SK-N-SH treated with all-trans-retinoic acid at 6 μM for 48 hours (cell line): ENCODE measurements at regions not wholly inside any gene's neighbourhood (a gene's known extent, or its start where the extent isn't known, plus 50 kb on each side); places are given as distances from the start of the nearest gene placed in this dataset.

Experiments
- ATAC-seq: fragments of 200-7000 bp; cut with Tn5 transposase; 3 replicates; pipeline ENCODE4 v1.9.1; 2020; ENCODE audit warnings: mild to moderate bottlenecking, moderate library complexity
- ARNTL ChIP-seq: fragments of 450-650 bp; formaldehyde crosslinking; IDR thresholded peaks from 2 replicates; pipeline ENCODE4 v1.5.0; 2020; ENCODE audit warnings: low read depth, mild to moderate bottlenecking, moderate library complexity, borderline replicate concordance
- BACH2 ChIP-seq: fragments of 250-450 bp; sonication (Bioruptor Pico); IDR thresholded peaks from 2 replicates; pipeline ENCODE4 v1.9.0; 2021; ENCODE audit warnings: mild to moderate bottlenecking, borderline replicate concordance
- CSDC2 ChIP-seq: fragments of 250-450 bp; sonication (Bioruptor Pico); IDR thresholded peaks from 2 replicates; pipeline ENCODE4 v1.5.0; 2020; ENCODE audit warnings: mild to moderate bottlenecking, moderate library complexity
- ESRRG ChIP-seq: fragments of 250-450 bp; sonication (Bioruptor Pico); IDR thresholded peaks from 2 replicates; pipeline ENCODE4 v1.6.1; 2021; ENCODE audit warnings: mild to moderate bottlenecking
- ISL1 ChIP-seq: fragments of 250-450 bp; sonication (Bioruptor Pico); IDR thresholded peaks from 2 replicates; pipeline ENCODE4 v2.1.2; 2022; ENCODE audit warnings: mild to moderate bottlenecking, moderate library complexity
- OSR1 ChIP-seq: fragments of 250-450 bp; sonication (Bioruptor Pico); IDR thresholded peaks from 2 replicates; pipeline ENCODE4 v1.8.0; 2022; ENCODE audit warnings: moderate library complexity, mild to moderate bottlenecking, inconsistent platforms
- PPARA ChIP-seq: fragments of 250-450 bp; sonication (Bioruptor Pico); IDR thresholded peaks from 2 replicates; pipeline ENCODE4 v1.5.0; 2020; ENCODE audit warnings: mild to moderate bottlenecking, borderline replicate concordance
- RARB ChIP-seq: fragments of 250-450 bp; sonication (Bioruptor Pico); IDR thresholded peaks from 2 replicates; pipeline ENCODE4 v1.8.0; 2021; ENCODE audit warnings: mild to moderate bottlenecking, moderate library complexity
- SNAI2 ChIP-seq: fragments of 250-450 bp; sonication (Bioruptor Pico); IDR thresholded peaks from 2 replicates; pipeline ENCODE4 v1.5.0; 2020; ENCODE audit warnings: mild to moderate bottlenecking, moderate library complexity
- TCF4 ChIP-seq: fragments of 250-450 bp; sonication (Bioruptor Pico); IDR thresholded peaks from 2 replicates; pipeline ENCODE4 v1.8.0; 2021; ENCODE audit warnings: mild to moderate bottlenecking, moderate library complexity, borderline replicate concordance
- TOX ChIP-seq: fragments of 250-450 bp; sonication (Bioruptor Pico); IDR thresholded peaks from 2 replicates; pipeline ENCODE4 v1.8.0; 2021; ENCODE audit warnings: mild to moderate bottlenecking, moderate library complexity, borderline replicate concordance
- ZC3H10 ChIP-seq: fragments of 250-450 bp; sonication (Bioruptor Pico); IDR thresholded peaks from 2 replicates; pipeline ENCODE4 v1.5.1; 2021; ENCODE audit warnings: mild to moderate bottlenecking, moderate library complexity
- ZFP3 ChIP-seq: fragments of 250-450 bp; sonication (Bioruptor Pico); IDR thresholded peaks from 2 replicates; pipeline ENCODE4 v1.5.0; 2020; ENCODE audit warnings: mild to moderate bottlenecking, moderate library complexity
- ZFP30 ChIP-seq: fragments of 450-650 bp; formaldehyde crosslinking; IDR thresholded peaks from 2 replicates; pipeline ENCODE4 v1.5.0; 2022; ENCODE audit warnings: mild to moderate bottlenecking, moderate library complexity
- ZNF565 ChIP-seq: fragments of 450-650 bp; formaldehyde crosslinking; conservative IDR thresholded peaks from 2 replicates; pipeline ENCODE4 v1.5.0; 2020; ENCODE audit warnings: low read depth, mild to moderate bottlenecking, moderate library complexity
- ZNF70 ChIP-seq: fragments of 450-650 bp; formaldehyde crosslinking; IDR thresholded peaks from 2 replicates; pipeline ENCODE4 v1.5.0; 2020; ENCODE audit warnings: mild to moderate bottlenecking, moderate library complexity
- ZNF8 ChIP-seq: fragments of 450-650 bp; formaldehyde crosslinking; IDR thresholded peaks from 2 replicates; pipeline ENCODE4 v1.5.0; 2020; ENCODE audit warnings: mild to moderate bottlenecking, moderate library complexity
- TF ChIP-seq, protein P1 (sequence below): fragments of 250-450 bp; sonication (Bioruptor Pico); IDR thresholded peaks from 2 replicates; pipeline ENCODE4 v1.5.1; 2021; ENCODE audit warnings: mild to moderate bottlenecking, moderate library complexity
- TF ChIP-seq, protein P2 (sequence below): fragments of 250-450 bp; sonication (Bioruptor Pico); IDR thresholded peaks from 2 replicates; pipeline ENCODE4 v1.5.1; 2020; ENCODE audit warnings: low read depth, mild to moderate bottlenecking, moderate library complexity
- TF ChIP-seq, protein P3 (sequence below): fragments of 250-450 bp; sonication (Bioruptor Pico); IDR thresholded peaks from 2 replicates; pipeline ENCODE4 v1.5.0; 2020; ENCODE audit warnings: mild to moderate bottlenecking, moderate library complexity
- TF ChIP-seq, protein P4 (sequence below): fragments of 250-450 bp; sonication (Bioruptor Pico); IDR thresholded peaks from 2 replicates; pipeline ENCODE4 v1.8.0; 2020; ENCODE audit warnings: mild to moderate bottlenecking, moderate library complexity, borderline replicate concordance
- TF ChIP-seq, protein P5 (sequence below): fragments of 250-450 bp; sonication (Bioruptor Pico); IDR thresholded peaks from 2 replicates; pipeline ENCODE4 v1.8.0; 2021; ENCODE audit warnings: low read depth, mild to moderate bottlenecking, moderate library complexity, borderline replicate concordance

DNA sequence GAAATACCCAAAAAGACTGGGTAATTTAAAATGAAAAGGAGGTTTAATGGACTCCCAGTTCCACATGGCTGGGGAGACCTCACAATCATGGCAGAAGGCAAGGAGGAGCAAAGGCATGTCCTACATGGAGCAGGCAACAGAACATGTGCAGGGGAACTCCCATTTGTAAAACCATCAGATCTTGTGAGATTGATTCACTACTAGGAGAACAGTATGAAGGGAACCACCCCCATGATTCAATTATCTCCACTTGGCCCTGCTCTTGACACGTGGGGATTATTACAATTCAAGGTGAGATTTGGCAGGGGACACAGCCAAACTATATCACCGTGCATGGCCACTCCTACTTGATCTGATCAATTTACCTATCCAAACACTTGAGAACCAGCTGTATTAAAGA is 131.5 kb upstream of the LDB2 start:
- no peak for ATAC-seq
- TF ChIP-seq SNAI2 (CRISPR knock-in tag): no peak

DNA sequence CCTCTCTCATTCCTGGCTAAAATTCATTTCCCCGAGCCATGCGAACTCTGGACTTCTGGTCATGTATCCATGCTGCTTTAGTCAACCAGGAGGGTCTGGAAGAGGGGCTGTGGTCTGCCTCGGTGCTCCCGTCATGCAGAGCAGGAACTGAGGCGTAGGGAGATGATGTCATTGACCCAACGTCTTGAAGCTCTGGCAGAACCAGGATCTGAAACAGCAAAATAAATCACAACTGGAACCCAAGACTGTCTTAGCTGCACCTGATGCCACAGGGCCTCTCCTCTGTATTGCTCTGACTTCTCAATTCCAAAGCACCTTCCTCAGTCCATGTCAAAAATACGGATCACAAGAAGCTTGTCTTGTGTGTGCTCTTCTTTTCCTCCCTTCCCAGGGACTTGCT is 131.0 kb upstream of the LDB2 start:
- no peak for ATAC-seq
- TF ChIP-seq, protein P1, sequence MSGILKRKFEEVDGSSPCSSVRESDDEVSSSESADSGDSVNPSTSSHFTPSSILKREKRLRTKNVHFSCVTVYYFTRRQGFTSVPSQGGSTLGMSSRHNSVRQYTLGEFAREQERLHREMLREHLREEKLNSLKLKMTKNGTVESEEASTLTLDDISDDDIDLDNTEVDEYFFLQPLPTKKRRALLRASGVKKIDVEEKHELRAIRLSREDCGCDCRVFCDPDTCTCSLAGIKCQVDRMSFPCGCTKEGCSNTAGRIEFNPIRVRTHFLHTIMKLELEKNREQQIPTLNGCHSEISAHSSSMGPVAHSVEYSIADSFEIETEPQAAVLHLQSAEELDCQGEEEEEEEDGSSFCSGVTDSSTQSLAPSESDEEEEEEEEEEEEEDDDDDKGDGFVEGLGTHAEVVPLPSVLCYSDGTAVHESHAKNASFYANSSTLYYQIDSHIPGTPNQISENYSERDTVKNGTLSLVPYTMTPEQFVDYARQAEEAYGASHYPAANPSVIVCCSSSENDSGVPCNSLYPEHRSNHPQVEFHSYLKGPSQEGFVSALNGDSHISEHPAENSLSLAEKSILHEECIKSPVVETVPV: no peak
- no peak for TF ChIP-seq RARB (CRISPR knock-in tag)
- no peak for TF ChIP-seq ISL1 (CRISPR knock-in tag)
- TF ChIP-seq TOX (CRISPR knock-in tag): no peak

DNA sequence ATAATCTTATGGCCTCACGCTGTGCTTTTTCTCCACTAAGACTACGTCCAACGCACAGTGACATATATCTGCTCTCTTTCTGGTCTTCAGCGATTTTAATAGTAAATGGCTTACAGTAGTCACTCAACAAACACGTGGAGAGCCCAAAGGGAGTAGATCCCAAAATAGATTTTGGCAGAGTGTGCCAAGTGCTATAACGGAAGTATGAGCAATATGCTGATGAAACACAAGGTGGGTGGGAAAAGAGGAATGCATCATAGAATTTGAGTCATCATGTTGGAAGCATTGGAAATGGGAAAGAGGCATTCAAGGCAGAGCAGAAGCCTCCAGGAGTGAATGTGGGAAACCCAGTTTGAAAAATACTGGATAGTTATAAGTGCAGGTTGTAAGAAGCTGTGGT is 129.1 kb upstream of the LDB2 start:
- TF ChIP-seq ZNF565 (CRISPR knock-in tag) (no peak), BACH2 (CRISPR knock-in tag) (no peak), ZC3H10 (no peak), ZNF70 (no peak), ARNTL (CRISPR knock-in tag) (no peak), TOX (CRISPR knock-in tag) (no peak)
- peak; percentile 63 for ATAC-seq

DNA sequence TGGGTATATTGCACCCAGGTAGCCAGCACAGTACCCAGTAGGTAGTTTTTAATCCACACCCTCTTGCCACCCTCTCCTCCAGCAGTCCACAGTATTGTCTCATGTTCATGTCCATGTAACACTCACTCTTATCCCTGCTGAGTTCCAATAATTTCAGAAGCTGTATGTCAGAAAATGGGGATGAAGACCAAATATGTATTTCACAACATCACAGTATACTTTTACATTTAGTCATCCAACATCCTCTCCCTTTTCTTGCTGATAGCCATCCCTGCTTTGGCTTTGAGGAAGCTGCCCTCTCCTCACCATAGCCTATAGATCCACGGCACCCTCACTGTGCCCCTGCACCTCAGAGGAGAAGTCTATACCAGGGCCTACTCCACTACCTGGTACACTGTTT is 126.0 kb upstream of the LDB2 start:
- no peak for TF ChIP-seq ISL1 (CRISPR knock-in tag)
- no peak for TF ChIP-seq OSR1
- TF ChIP-seq, protein P2, sequence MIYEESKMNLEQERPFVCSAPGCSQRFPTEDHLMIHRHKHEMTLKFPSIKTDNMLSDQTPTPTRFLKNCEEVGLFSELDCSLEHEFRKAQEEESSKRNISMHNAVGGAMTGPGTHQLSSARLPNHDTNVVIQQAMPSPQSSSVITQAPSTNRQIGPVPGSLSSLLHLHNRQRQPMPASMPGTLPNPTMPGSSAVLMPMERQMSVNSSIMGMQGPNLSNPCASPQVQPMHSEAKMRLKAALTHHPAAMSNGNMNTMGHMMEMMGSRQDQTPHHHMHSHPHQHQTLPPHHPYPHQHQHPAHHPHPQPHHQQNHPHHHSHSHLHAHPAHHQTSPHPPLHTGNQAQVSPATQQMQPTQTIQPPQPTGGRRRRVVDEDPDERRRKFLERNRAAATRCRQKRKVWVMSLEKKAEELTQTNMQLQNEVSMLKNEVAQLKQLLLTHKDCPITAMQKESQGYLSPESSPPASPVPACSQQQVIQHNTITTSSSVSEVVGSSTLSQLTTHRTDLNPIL (CRISPR knock-in tag): no peak
- TF ChIP-seq ZNF565 (CRISPR knock-in tag): no peak
- no peak for TF ChIP-seq TCF4 (CRISPR knock-in tag)
- no peak for TF ChIP-seq ZNF8 (CRISPR knock-in tag)
- TF ChIP-seq, protein P3, sequence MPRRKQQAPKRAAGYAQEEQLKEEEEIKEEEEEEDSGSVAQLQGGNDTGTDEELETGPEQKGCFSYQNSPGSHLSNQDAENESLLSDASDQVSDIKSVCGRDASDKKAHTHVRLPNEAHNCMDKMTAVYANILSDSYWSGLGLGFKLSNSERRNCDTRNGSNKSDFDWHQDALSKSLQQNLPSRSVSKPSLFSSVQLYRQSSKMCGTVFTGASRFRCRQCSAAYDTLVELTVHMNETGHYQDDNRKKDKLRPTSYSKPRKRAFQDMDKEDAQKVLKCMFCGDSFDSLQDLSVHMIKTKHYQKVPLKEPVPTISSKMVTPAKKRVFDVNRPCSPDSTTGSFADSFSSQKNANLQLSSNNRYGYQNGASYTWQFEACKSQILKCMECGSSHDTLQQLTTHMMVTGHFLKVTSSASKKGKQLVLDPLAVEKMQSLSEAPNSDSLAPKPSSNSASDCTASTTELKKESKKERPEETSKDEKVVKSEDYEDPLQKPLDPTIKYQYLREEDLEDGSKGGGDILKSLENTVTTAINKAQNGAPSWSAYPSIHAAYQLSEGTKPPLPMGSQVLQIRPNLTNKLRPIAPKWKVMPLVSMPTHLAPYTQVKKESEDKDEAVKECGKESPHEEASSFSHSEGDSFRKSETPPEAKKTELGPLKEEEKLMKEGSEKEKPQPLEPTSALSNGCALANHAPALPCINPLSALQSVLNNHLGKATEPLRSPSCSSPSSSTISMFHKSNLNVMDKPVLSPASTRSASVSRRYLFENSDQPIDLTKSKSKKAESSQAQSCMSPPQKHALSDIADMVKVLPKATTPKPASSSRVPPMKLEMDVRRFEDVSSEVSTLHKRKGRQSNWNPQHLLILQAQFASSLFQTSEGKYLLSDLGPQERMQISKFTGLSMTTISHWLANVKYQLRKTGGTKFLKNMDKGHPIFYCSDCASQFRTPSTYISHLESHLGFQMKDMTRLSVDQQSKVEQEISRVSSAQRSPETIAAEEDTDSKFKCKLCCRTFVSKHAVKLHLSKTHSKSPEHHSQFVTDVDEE (CRISPR knock-in tag): no peak
- TF ChIP-seq ESRRG (CRISPR knock-in tag): no peak
- TF ChIP-seq ARNTL (CRISPR knock-in tag): no peak
- no peak for TF ChIP-seq BACH2 (CRISPR knock-in tag)
- TF ChIP-seq RARB (CRISPR knock-in tag): no peak
- TF ChIP-seq, protein P4, sequence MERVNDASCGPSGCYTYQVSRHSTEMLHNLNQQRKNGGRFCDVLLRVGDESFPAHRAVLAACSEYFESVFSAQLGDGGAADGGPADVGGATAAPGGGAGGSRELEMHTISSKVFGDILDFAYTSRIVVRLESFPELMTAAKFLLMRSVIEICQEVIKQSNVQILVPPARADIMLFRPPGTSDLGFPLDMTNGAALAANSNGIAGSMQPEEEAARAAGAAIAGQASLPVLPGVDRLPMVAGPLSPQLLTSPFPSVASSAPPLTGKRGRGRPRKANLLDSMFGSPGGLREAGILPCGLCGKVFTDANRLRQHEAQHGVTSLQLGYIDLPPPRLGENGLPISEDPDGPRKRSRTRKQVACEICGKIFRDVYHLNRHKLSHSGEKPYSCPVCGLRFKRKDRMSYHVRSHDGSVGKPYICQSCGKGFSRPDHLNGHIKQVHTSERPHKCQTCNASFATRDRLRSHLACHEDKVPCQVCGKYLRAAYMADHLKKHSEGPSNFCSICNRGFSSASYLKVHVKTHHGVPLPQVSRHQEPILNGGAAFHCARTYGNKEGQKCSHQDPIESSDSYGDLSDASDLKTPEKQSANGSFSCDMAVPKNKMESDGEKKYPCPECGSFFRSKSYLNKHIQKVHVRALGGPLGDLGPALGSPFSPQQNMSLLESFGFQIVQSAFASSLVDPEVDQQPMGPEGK: no peak
- TF ChIP-seq PPARA (CRISPR knock-in tag): no peak
- TF ChIP-seq, protein P5, sequence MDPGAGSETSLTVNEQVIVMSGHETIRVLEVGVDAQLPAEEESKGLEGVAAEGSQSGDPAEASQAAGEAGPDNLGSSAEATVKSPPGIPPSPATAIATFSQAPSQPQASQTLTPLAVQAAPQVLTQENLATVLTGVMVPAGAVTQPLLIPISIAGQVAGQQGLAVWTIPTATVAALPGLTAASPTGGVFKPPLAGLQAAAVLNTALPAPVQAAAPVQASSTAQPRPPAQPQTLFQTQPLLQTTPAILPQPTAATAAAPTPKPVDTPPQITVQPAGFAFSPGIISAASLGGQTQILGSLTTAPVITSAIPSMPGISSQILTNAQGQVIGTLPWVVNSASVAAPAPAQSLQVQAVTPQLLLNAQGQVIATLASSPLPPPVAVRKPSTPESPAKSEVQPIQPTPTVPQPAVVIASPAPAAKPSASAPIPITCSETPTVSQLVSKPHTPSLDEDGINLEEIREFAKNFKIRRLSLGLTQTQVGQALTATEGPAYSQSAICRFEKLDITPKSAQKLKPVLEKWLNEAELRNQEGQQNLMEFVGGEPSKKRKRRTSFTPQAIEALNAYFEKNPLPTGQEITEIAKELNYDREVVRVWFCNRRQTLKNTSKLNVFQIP (CRISPR knock-in tag): no peak
- no peak for TF ChIP-seq ZFP30 (CRISPR knock-in tag)
- TF ChIP-seq ZFP3 (CRISPR knock-in tag): no peak
- no peak for TF ChIP-seq TOX (CRISPR knock-in tag)
- TF ChIP-seq SNAI2 (CRISPR knock-in tag): no peak
- no peak for TF ChIP-seq CSDC2 (CRISPR knock-in tag)
- ATAC-seq: no peak
